GM12878 (cell line): ENCODE measurements at regions not wholly inside any gene's neighbourhood (a gene's known extent, or its start where the extent isn't known, plus 50 kb on each side); places are given as distances from the start of the nearest gene placed in this dataset.

Experiments used
- ATAC-seq: fragments of 200-7000 bp; cut with Tn5 transposase; 3 replicates; pipeline ENCODE4 v1.9.1; 2020; ENCODE audit warnings: mild to moderate bottlenecking, moderate library complexity
- BruUV-seq: library from RNA; stranded (reverse); fragments of 400-500 nt; replicated peaks from 2 replicates; lab custom pipeline; 2021; lab: Mats Ljungman, UMichigan
- CTCF ChIA-PET: fragments of 300-600 bp; sonication (Branson Sonifier 250); formaldehyde crosslinking; extraction: SDS; loops from one replicate; lab custom pipeline; 2021; ENCODE audit warnings: inconsistent platforms; lab: Yijun Ruan, JAX
- POLR2A ChIA-PET: fragments of 350-600 bp; formaldehyde crosslinking; extraction: SDS; loops from one replicate; lab custom pipeline; 2021; ENCODE audit warnings: inconsistent platforms; lab: Charles Lee
- RAD21 ChIA-PET: fragments of 300-600 bp; sonication (Branson Sonifier 250); formaldehyde crosslinking; loops from one replicate; lab custom pipeline; 2023; ENCODE audit warnings: antibody characterized with exemption; ENCODE audit not compliant: unreplicated experiment; lab: Charles Lee
- SMC1A ChIA-PET: fragments of 300-600 bp; sonication (Branson Sonifier 250); formaldehyde crosslinking; loops from one replicate; lab custom pipeline; 2023; ENCODE audit not compliant: unreplicated experiment, uncharacterized antibody; lab: Charles Lee
- DNase-seq: peaks from one replicate; pipeline ENCODE4 v3.0.0-alpha.2; 2011; ENCODE audit warnings: low read depth, low spot score
- FAIRE-seq: peaks from 3 replicates; lab custom pipeline; 2011; peaks lifted over from hg19 to GRCh38; lab: Jason Lieb, UNC
- H2AFZ ChIP-seq: 2 replicates; pipeline ENCODE4 v1.6.0; 2011; ENCODE audit warnings: low read depth, low read length, control low read depth; ENCODE audit not compliant: control insufficient read depth
- H3K27ac ChIP-seq: 2 replicates; pipeline ENCODE4 v1.5.1; 2011; ENCODE audit warnings: control low read depth; ENCODE audit not compliant: control insufficient read depth, insufficient read depth
- H3K27me3 ChIP-seq, 2 experiments: replicated peaks in 1 of 2; 2 replicates each; pipeline versions ENCODE4 v1.6.0 to v1.6.1; 2011; ENCODE audit warnings: low read length in 1 of 2; ENCODE audit not compliant: control insufficient read depth in 2 of 2, insufficient read depth in 2 of 2
- H3K36me3 ChIP-seq, 2 experiments: 2 replicates each; pipeline ENCODE4 v1.5.1; 2011; ENCODE audit warnings: low read length in 1 of 2; ENCODE audit not compliant: control insufficient read depth in 2 of 2, insufficient read depth in 2 of 2
- H3K4me1 ChIP-seq: 2 replicates; pipeline ENCODE4 v1.6.1; 2011; ENCODE audit warnings: mild to moderate bottlenecking, low read length, moderate library complexity, mixed read lengths; ENCODE audit not compliant: control insufficient read depth, insufficient read depth
- H3K4me2 ChIP-seq: 2 replicates; pipeline ENCODE4 v1.6.0; 2011; ENCODE audit warnings: control low read depth; ENCODE audit not compliant: control insufficient read depth, insufficient read depth
- H3K4me3 ChIP-seq: fragments of 200-600 bp; sonication (generic); 2 replicates; pipeline ENCODE4 v1.5.1; 2016
- H3K79me2 ChIP-seq: 2 replicates; pipeline ENCODE4 v1.6.0; 2011; ENCODE audit warnings: low read length; ENCODE audit not compliant: control insufficient read depth, insufficient read depth
- H3K9ac ChIP-seq: 2 replicates; pipeline ENCODE4 v1.8.0; 2011; ENCODE audit warnings: low read length, control low read depth, mixed read lengths; ENCODE audit not compliant: control insufficient read depth, insufficient read depth
- H3K9me3 ChIP-seq: replicated peaks from 3 replicates; pipeline ENCODE4 v1.5.1; 2011; ENCODE audit warnings: mild to moderate bottlenecking, low read length; ENCODE audit not compliant: control insufficient read depth, insufficient read depth
- H4K20me1 ChIP-seq: 2 replicates; pipeline ENCODE4 v1.6.0; 2011; ENCODE audit not compliant: control insufficient read depth, insufficient read depth
- BCL11A ChIP-seq: IDR thresholded peaks from 2 replicates; pipeline ENCODE4 v1.6.1; 2011; ENCODE audit warnings: low read depth, low read length
- BRCA1 ChIP-seq: IDR thresholded peaks from 2 replicates; pipeline ENCODE4 v1.6.1; 2011; ENCODE audit warnings: low read depth, low read length, improper control_type of control experiment
- DPF2 ChIP-seq: fragments of 450-650 bp; IDR thresholded peaks from 2 replicates; pipeline ENCODE4 v1.6.1; 2017; ENCODE audit warnings: mild to moderate bottlenecking
- EGR1 ChIP-seq, 2 experiments: IDR thresholded peaks; 1 replicate in 1 of 2; 2 replicates in 1 of 2; pipeline ENCODE4 v1.6.1; 2011 to 2012; ENCODE audit warnings: low read depth in 2 of 2, low read length in 2 of 2, borderline replicate concordance in 1 of 2, mild to moderate bottlenecking in 1 of 2, moderate library complexity in 1 of 2
- IKZF1 ChIP-seq: fragments of 450-650 bp; conservative IDR thresholded peaks from 2 replicates; pipeline ENCODE4 v1.6.1; 2017; ENCODE audit warnings: antibody characterized with exemption, mild to moderate bottlenecking
- MTA3 ChIP-seq: IDR thresholded peaks from 2 replicates; pipeline ENCODE4 v1.6.1; 2012; ENCODE audit warnings: low read length, inconsistent platforms, borderline replicate concordance
- NKRF ChIP-seq: fragments of 450-650 bp; conservative IDR thresholded peaks from 2 replicates; pipeline ENCODE4 v1.6.1; 2017; ENCODE audit warnings: mild to moderate bottlenecking, moderate library complexity
- RELA ChIP-seq: fragments of 450-650 bp; IDR thresholded peaks from 2 replicates; pipeline ENCODE4 v1.8.0; 2014; ENCODE audit warnings: borderline replicate concordance; ENCODE audit not compliant: partially characterized antibody
- SIN3A ChIP-seq: IDR thresholded peaks from 2 replicates; pipeline ENCODE4 v1.6.1; 2012; ENCODE audit warnings: low read depth, low read length, improper control_type of control experiment
- SMAD1 ChIP-seq: fragments of 450-650 bp; IDR thresholded peaks from 2 replicates; pipeline ENCODE4 v1.6.1; 2018; ENCODE audit warnings: mild to moderate bottlenecking, low read depth; ENCODE audit not compliant: partially characterized antibody
- SMAD5 ChIP-seq: IDR thresholded peaks from 2 replicates; pipeline ENCODE4 v1.6.1; 2016; ENCODE audit warnings: antibody characterized with exemption, low read depth
- SMARCA5 ChIP-seq: fragments of 450-650 bp; IDR thresholded peaks from 2 replicates; pipeline ENCODE4 v1.6.1; 2017; ENCODE audit warnings: mild to moderate bottlenecking
- USF1 ChIP-seq: IDR thresholded peaks from 2 replicates; pipeline ENCODE4 v1.6.1; 2011; ENCODE audit warnings: borderline replicate concordance, low read depth, mild to moderate bottlenecking, moderate library complexity, mixed read lengths, low read length; ENCODE audit not compliant: insufficient read depth; ENCODE audit errors: extremely low read length
- ZNF622 ChIP-seq: fragments of 450-650 bp; IDR thresholded peaks from 2 replicates; pipeline ENCODE4 v1.6.1; 2017; ENCODE audit warnings: mild to moderate bottlenecking, inconsistent platforms
- WGBS: methylation state at CpG from one replicate; pipeline ENCODE4 v1.1.6; 2016; ENCODE audit warnings: low lambda C conversion rate; ENCODE audit not compliant: insufficient replicate concordance, insufficient coverage; ENCODE audit errors: missing lambda C conversion rate; 5-methylcytosine and 5-hydroxymethylcytosine counted together
- in situ Hi-C: fragments of 300-500 bp; cut with MboI; formaldehyde crosslinking; loops from 9 replicates; pipeline ENCODE4 v1.14.3; 2018; ENCODE audit warnings: mixed read lengths
- intact Hi-C: fragments of 100-400 bp; cut with micrococcal nuclease; formaldehyde crosslinking; loops from one replicate; pipeline ENCODE4 v1.14.2; 2022; ENCODE audit not compliant: unreplicated experiment
- TF ChIP-seq, protein P1 (sequence below): IDR thresholded peaks from 2 replicates; pipeline ENCODE4 v1.6.1; 2011; ENCODE audit warnings: low read depth, low read length, improper control_type of control experiment, borderline replicate concordance

- no peak overlapping the region for H3K9ac ChIP-seq
- CTCF ChIA-PET: no interaction called here
- WGBS: 21% methylated on average over 16 of the region's 16 CpGs
- no TSS peak for BruUV-seq
- H4K20me1 ChIP-seq: no peaks in the 10 kb centered on the region
- H2AFZ ChIP-seq: no peak overlapping the region
- POLR2A ChIA-PET: no interaction called here
- no peak overlapping the region for H3K4me2 ChIP-seq
- no peaks in the 10 kb centered on the region for H3K4me1 ChIP-seq
- no peak overlapping the region for H3K27ac ChIP-seq
- H3K79me2 ChIP-seq: no peaks in the 10 kb centered on the region
- no peak overlapping the region for H3K4me3 ChIP-seq
- RAD21 ChIA-PET: no interaction called here
- SMC1A ChIA-PET: no interaction called here
- in situ Hi-C loops: no loop called here
- DNase-seq (no peak), FAIRE-seq (no peak), ATAC-seq (no peak)
- no peak for TF ChIP-seq SMAD1
- TF ChIP-seq MTA3: no peak
- no peaks in the 10 kb centered on the region for H3K36me3 ChIP-seq
- intact Hi-C loops: no loop called here
- no peaks in the 10 kb centered on the region for H3K9me3 ChIP-seq
- peaks cover 0 to 3% of the 10 kb centered on the region in 2 experiments; a peak in 2 of 4 replicates for H3K27me3 ChIP-seq
Observed at GRCh38 chr17:79466562-79467350, 144.1 kb downstream of the RBFOX3 start.

DNA sequence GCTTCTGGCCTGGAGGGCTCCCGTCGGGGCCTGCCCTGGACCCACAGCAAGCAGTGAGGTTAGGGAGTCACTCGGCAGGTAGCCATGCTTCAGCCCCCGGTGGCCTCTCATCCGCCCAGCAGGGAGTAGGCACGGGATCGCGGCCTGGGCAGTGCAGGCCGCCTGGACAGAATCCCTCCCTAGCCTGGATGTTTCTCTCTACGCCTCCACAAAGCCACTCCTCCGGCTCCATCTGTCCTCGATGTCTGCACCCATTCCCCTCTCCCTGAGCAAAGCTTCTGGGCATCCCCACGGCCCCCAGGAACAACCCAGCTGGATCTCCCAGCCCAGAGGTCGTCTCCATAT lies 145.2 kb downstream of the RBFOX3 start:
- Histone ChIP-seq H3K79me2 (no peaks in the 10 kb centered on the region), H4K20me1 (no peaks in the 10 kb centered on the region), H3K4me1 (no peaks in the 10 kb centered on the region), H3K27me3 (peaks cover 0 to 3% of the 10 kb centered on the region in 2 experiments; a peak in 2 of 4 replicates), H3K27ac (no peak overlapping the region), H2AFZ (no peak overlapping the region), H3K36me3 (no peaks in the 10 kb centered on the region), H3K9ac (no peak overlapping the region), H3K9me3 (no peaks in the 10 kb centered on the region), H3K4me3 (no peak overlapping the region), H3K4me2 (no peak overlapping the region)
- ChIA-PET RAD21 (no interaction called here), POLR2A (no interaction called here), CTCF (no interaction called here), SMC1A (no interaction called here)
- 11% methylated on average over 14 of the region's 14 CpGs for WGBS
- in situ Hi-C loops (no loop called here), intact Hi-C loops (no loop called here)
- FAIRE-seq (no peak), DNase-seq (no peak), ATAC-seq (no peak)
- BruUV-seq: no TSS peak
- TF ChIP-seq USF1: no peak
- TF ChIP-seq SIN3A: no peak
- no peak for TF ChIP-seq EGR1 (IDR thresholded peaks at IDR 0.05; ENCODE audit: borderline replicate concordance in 1 of 2, low read depth in 2 of 2, low read length in 2 of 2)
- TF ChIP-seq SMARCA5: no peak
- no peak for TF ChIP-seq ZNF622
- no peak for TF ChIP-seq IKZF1
- no peak for TF ChIP-seq RELA
- TF ChIP-seq BCL11A: no peak
- TF ChIP-seq DPF2: no peak
- TF ChIP-seq, protein P1, sequence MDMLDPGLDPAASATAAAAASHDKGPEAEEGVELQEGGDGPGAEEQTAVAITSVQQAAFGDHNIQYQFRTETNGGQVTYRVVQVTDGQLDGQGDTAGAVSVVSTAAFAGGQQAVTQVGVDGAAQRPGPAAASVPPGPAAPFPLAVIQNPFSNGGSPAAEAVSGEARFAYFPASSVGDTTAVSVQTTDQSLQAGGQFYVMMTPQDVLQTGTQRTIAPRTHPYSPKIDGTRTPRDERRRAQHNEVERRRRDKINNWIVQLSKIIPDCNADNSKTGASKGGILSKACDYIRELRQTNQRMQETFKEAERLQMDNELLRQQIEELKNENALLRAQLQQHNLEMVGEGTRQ: no peak
- TF ChIP-seq BRCA1: no peak
- TF ChIP-seq SMAD5: no peak
- TF ChIP-seq NKRF: no peak
